HFF-Myc (cell line): ENCODE measurements at regions not wholly inside any gene's neighbourhood (a gene's known extent, or its start where the extent isn't known, plus 50 kb on each side); places are given as distances from the start of the nearest gene placed in this dataset.
"Not testable (repeated sequence)": the region's sequence is repeated elsewhere in the genome, so short reads cannot be mapped to it uniquely, and the experiment has no call there.

ENCODE experiments used
- DNase-seq: peaks from one replicate; pipeline ENCODE4 v3.0.0-alpha.2; 2011; ENCODE audit warnings: low read depth; ENCODE audit errors: extremely low read depth
- H3K4me3 ChIP-seq: replicated peaks from 2 replicates; pipeline ENCODE4 v1.5.1; 2011; ENCODE audit warnings: low read depth, mild to moderate bottlenecking, control low read depth, low read length
- CTCF ChIP-seq: IDR thresholded peaks from 2 replicates; pipeline ENCODE4 v1.5.1; 2012; ENCODE audit warnings: mild to moderate bottlenecking, low read depth, low read length, control low read depth; ENCODE audit errors: missing control alignments

- no peak overlapping the region for H3K4me3 ChIP-seq
- DNase-seq, result no peak
- no peak for TF ChIP-seq CTCF
These were observed 73.2 kb downstream of the ZIC4 start for GRCh38 chr3:147333098-147333497.

- H3K4me3 ChIP-seq, result no peak overlapping the region
- TF ChIP-seq CTCF, result no peak
- no peak for DNase-seq
These were observed 77.6 kb downstream of the ZIC4 start for GRCh38 chr3:147328711-147329110.

- no peak overlapping the region for H3K4me3 ChIP-seq
- TF ChIP-seq CTCF, result no peak
- no peak for DNase-seq
These were observed 82.0 kb downstream of the ZIC4 start for GRCh38 chr3:147324356-147324755.

- no peak for TF ChIP-seq CTCF
- no peak overlapping the region for H3K4me3 ChIP-seq
- no peak for DNase-seq
These were observed 87.4 kb downstream of the ZIC4 start for GRCh38 chr3:147318900-147319299.

- not testable (repeated sequence) for DNase-seq, H3K4me3 ChIP-seq
These were observed 89.3 kb downstream of the ZIC4 start for GRCh38 chr3:147317080-147317479.

GRCh38 chr3:147313513-147313912, 92.8 kb downstream of the ZIC4 start:
- no peak for DNase-seq
- TF ChIP-seq CTCF, result no peak
- H3K4me3 ChIP-seq, result no peak overlapping the region

GRCh38 chr3:147312786-147313280, 93.5 kb downstream of the ZIC4 start:
- no peak overlapping the region for H3K4me3 ChIP-seq
- TF ChIP-seq CTCF, result no peak
- DNase-seq, result no peak

- no peak for TF ChIP-seq CTCF
- no peak for DNase-seq
- no peak overlapping the region for H3K4me3 ChIP-seq
These were observed 94.6 kb downstream of the ZIC4 start for GRCh38 chr3:147311716-147312115.
